DOHH2 (cell line): ENCODE measurements at regions not wholly inside any gene's neighbourhood (a gene's known extent, or its start where the extent isn't known, plus 50 kb on each side); places are given as distances from the start of the nearest gene placed in this dataset.

Experiments used
- H3F3A ChIP-seq: fragments of 200-600 bp; sonication (generic), shearing (Covaris generic); 2 replicates; pipeline ENCODE4 v1.6.0; 2016; ENCODE audit warnings: antibody characterized with exemption, mild to moderate bottlenecking; ENCODE audit not compliant: control insufficient read depth, insufficient read depth
- H3K27ac ChIP-seq: fragments of 200-600 bp; sonication (generic); 2 replicates; pipeline ENCODE4 v1.5.1; 2014; ENCODE audit warnings: low read depth, mild to moderate bottlenecking, low read length, moderate library complexity
- H3K27me3 ChIP-seq: fragments of 200-600 bp; sonication (generic); 2 replicates; pipeline ENCODE4 v1.6.1; 2014; ENCODE audit warnings: mild to moderate bottlenecking, low read length, mixed read lengths; ENCODE audit not compliant: control insufficient read depth
- H3K36me3 ChIP-seq: fragments of 200-600 bp; sonication (generic); 2 replicates; pipeline ENCODE4 v1.6.1; 2014; ENCODE audit warnings: mild to moderate bottlenecking, low read length, moderate library complexity, mixed read lengths; ENCODE audit not compliant: control insufficient read depth
- H3K4me1 ChIP-seq: fragments of 200-600 bp; sonication (generic); 2 replicates; pipeline ENCODE4 v1.6.1; 2014; ENCODE audit warnings: mild to moderate bottlenecking, low read length, mixed read lengths; ENCODE audit not compliant: control insufficient read depth
- H3K4me2 ChIP-seq: fragments of 200-600 bp; sonication (generic); 2 replicates; pipeline ENCODE4 v1.6.0; 2014; ENCODE audit warnings: mild to moderate bottlenecking, low read length, moderate library complexity
- H3K4me3 ChIP-seq: fragments of 200-600 bp; sonication (generic); 2 replicates; pipeline ENCODE4 v1.5.1; 2014; ENCODE audit warnings: mild to moderate bottlenecking, low read length, mixed read lengths
- H3K79me2 ChIP-seq: fragments of 200-600 bp; sonication (generic); 2 replicates; pipeline ENCODE4 v1.6.1; 2014; ENCODE audit warnings: mild to moderate bottlenecking, low read length, mixed read lengths; ENCODE audit not compliant: control insufficient read depth
- H3K9me2 ChIP-seq: fragments of 200-600 bp; sonication (generic); replicated peaks from 2 replicates; pipeline ENCODE4 v1.6.1; 2014; ENCODE audit warnings: mild to moderate bottlenecking, low read length, mixed read lengths; ENCODE audit not compliant: control insufficient read depth
- H3K9me3 ChIP-seq: fragments of 200-600 bp; sonication (generic); 2 replicates; pipeline ENCODE4 v1.6.1; 2014; ENCODE audit warnings: antibody characterized with exemption, low read length, mixed read lengths; ENCODE audit not compliant: control insufficient read depth, insufficient read depth
- H4K20me1 ChIP-seq: fragments of 200-600 bp; sonication (generic); 2 replicates; pipeline ENCODE4 v1.6.0; 2014; ENCODE audit warnings: low read depth, mild to moderate bottlenecking, antibody characterized with exemption, low read length, moderate library complexity; ENCODE audit not compliant: control insufficient read depth, insufficient read depth
- EZH2phosphoT487 ChIP-seq: fragments of 200-600 bp; sonication (generic); IDR thresholded peaks from 2 replicates; pipeline ENCODE4 v1.6.1; 2017; ENCODE audit warnings: borderline replicate concordance, mild to moderate bottlenecking, antibody characterized with exemption, low read length, moderate library complexity, mixed read lengths
- TF ChIP-seq, protein P1 (sequence below): fragments of 200-600 bp; sonication (generic); IDR thresholded peaks from one replicate; pipeline ENCODE4 v1.5.1; 2014; ENCODE audit warnings: antibody characterized with exemption, mild to moderate bottlenecking, low read depth, low read length; ENCODE audit not compliant: poor library complexity, severe bottlenecking

DNA sequence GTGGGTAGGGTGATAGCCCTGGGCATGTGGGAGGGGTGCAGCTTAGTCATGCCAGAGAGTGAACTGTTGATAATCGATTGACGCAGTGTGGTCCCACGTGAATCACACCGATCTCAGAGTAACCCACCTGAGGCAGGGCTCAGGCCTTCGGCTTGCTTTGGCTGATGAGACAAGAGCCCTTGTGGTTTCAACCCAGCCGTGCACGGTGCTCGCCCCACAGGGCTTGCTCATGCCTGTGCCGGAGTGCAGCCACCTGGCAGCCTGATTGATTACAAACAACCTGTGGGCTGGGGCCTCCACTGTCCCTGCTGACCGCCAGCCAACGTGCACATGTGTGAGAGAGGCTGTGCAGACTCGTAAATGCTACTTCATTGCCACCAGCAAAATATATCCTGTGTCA is 144.9 kb upstream of the ADARB2 start:
- Histone ChIP-seq H4K20me1 (no peaks in the 10 kb centered on the region), H3K36me3 (no peaks in the 10 kb centered on the region), H3K9me2 (no peaks in the 10 kb centered on the region), H3K4me2 (no peak overlapping the region), H3K9me3 (no peaks in the 10 kb centered on the region), H3K4me3 (no peak overlapping the region), H3K27me3 (no peaks in the 10 kb centered on the region), H3F3A (no peaks in the 10 kb centered on the region), H3K79me2 (no peaks in the 10 kb centered on the region), H3K27ac (no peak overlapping the region), H3K4me1 (no peaks in the 10 kb centered on the region)
- TF ChIP-seq, protein P1, sequence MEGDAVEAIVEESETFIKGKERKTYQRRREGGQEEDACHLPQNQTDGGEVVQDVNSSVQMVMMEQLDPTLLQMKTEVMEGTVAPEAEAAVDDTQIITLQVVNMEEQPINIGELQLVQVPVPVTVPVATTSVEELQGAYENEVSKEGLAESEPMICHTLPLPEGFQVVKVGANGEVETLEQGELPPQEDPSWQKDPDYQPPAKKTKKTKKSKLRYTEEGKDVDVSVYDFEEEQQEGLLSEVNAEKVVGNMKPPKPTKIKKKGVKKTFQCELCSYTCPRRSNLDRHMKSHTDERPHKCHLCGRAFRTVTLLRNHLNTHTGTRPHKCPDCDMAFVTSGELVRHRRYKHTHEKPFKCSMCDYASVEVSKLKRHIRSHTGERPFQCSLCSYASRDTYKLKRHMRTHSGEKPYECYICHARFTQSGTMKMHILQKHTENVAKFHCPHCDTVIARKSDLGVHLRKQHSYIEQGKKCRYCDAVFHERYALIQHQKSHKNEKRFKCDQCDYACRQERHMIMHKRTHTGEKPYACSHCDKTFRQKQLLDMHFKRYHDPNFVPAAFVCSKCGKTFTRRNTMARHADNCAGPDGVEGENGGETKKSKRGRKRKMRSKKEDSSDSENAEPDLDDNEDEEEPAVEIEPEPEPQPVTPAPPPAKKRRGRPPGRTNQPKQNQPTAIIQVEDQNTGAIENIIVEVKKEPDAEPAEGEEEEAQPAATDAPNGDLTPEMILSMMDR: no peak
- no peak for TF ChIP-seq EZH2phosphoT487

DNA sequence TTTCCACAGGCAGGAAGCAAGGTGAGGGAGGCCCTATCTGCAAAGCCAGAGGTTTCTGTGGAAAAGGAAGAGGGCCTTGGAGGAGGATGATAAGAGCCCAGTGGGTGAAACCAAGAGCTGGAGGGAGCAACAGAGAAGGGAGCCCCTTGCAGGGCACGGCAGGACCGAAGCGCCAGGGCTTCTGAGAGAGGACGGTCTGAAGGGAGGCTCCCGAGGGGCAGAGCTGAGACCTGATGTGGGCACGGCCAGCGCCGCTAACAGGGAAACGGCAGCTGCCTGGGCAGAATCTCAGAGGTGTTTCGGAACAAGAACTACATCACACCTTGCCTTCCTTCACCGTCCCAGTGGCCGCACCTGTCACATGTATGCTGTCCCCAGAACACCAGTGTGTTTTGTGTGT is 144.3 kb upstream of the ADARB2 start:
- no peaks in the 10 kb centered on the region for H3K4me1 ChIP-seq
- no peak for TF ChIP-seq EZH2phosphoT487
- TF ChIP-seq, protein P1: no peak

DNA sequence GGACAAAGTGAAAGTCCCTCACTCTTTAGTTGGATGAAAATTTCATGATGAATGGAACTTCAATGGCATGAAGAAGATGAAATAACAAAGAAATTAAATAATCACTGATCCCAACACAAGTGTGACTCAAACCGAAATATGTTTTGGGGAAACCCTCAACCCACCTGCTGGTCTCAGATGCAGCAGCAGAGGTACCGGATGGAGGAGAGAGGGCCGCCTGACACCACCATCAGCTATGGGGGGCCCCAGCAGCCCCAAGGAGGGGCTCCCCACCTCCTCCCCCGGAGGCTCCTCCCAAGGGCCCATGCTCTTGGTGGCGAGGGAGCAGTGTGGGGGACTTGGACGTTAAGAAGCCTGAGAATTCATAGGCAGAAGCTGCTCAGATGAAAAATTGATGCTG is 137.2 kb upstream of the ADARB2 start:
- Histone ChIP-seq H3K4me2 (no peak overlapping the region), H3K9me3 (no peaks in the 10 kb centered on the region), H3K4me1 (no peaks in the 10 kb centered on the region), H3K4me3 (no peak overlapping the region), H3K79me2 (no peaks in the 10 kb centered on the region), H3K36me3 (no peaks in the 10 kb centered on the region), H4K20me1 (no peaks in the 10 kb centered on the region), H3K9me2 (no peaks in the 10 kb centered on the region), H3K27me3 (peaks cover 8% of the 10 kb centered on the region), H3F3A (no peaks in the 10 kb centered on the region), H3K27ac (no peak overlapping the region)
- TF ChIP-seq EZH2phosphoT487: no peak
- TF ChIP-seq, protein P1: no peak

More for the DNA sequence above, 144.3 kb upstream of the ADARB2 start:
- no peaks in the 10 kb centered on the region for H3K9me2 ChIP-seq
- no peak overlapping the region for H3K4me2 ChIP-seq
- no peaks in the 10 kb centered on the region for H3K9me3 ChIP-seq
- no peak overlapping the region for H3K4me3 ChIP-seq
- no peaks in the 10 kb centered on the region for H3K36me3 ChIP-seq
- no peaks in the 10 kb centered on the region for H3F3A ChIP-seq
- H3K27ac ChIP-seq: no peak overlapping the region
- no peaks in the 10 kb centered on the region for H3K79me2 ChIP-seq
- no peaks in the 10 kb centered on the region for H3K27me3 ChIP-seq
- no peaks in the 10 kb centered on the region for H4K20me1 ChIP-seq
